ENCODE measurements at regions not wholly inside any gene's neighbourhood (a gene's known extent, or its start where the extent isn't known, plus 50 kb on each side); places are given as distances from the start of the nearest gene placed in this dataset.

DNA sequence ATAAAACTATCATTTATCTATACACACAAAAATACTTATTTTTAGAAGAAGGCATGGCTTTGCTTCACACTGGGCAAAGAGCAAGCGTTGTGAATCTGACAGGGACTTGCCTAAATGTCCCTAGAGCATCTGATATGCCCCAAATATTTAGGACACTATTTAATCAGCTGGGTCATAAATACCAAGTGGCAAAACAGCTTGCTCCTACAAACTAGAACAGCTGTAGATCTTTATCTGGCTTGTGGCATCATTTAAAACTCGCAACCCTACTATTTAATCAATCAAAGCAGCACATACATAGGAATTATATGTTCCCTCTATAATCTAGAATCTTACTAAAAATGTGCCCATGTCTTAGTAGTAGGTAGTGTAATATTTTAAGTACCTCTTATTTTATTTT lies 999.5 kb downstream of the JRKL start:
- TF ChIP-seq, protein P1, sequence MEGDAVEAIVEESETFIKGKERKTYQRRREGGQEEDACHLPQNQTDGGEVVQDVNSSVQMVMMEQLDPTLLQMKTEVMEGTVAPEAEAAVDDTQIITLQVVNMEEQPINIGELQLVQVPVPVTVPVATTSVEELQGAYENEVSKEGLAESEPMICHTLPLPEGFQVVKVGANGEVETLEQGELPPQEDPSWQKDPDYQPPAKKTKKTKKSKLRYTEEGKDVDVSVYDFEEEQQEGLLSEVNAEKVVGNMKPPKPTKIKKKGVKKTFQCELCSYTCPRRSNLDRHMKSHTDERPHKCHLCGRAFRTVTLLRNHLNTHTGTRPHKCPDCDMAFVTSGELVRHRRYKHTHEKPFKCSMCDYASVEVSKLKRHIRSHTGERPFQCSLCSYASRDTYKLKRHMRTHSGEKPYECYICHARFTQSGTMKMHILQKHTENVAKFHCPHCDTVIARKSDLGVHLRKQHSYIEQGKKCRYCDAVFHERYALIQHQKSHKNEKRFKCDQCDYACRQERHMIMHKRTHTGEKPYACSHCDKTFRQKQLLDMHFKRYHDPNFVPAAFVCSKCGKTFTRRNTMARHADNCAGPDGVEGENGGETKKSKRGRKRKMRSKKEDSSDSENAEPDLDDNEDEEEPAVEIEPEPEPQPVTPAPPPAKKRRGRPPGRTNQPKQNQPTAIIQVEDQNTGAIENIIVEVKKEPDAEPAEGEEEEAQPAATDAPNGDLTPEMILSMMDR (IDR thresholded peaks at IDR 0.05): no peak
- TF ChIP-seq EZH2 (IDR thresholded peaks at IDR 0.05; ENCODE audit: borderline replicate concordance, insufficient read depth, low read depth, low read length, poor library complexity, severe bottlenecking): no peak
